ENCODE measurements at regions not wholly inside any gene's neighbourhood (a gene's known extent, or its start where the extent isn't known, plus 50 kb on each side); places are given as distances from the start of the nearest gene placed in this dataset.

GRCh38 chr20:53873230-53873604 lies 197.2 kb downstream of the BCAS1 start:
- TF ChIP-seq CTCF (IDR thresholded peaks at IDR 0.05), result no peak
- TF ChIP-seq POLR2A (IDR thresholded peaks at IDR 0.05), result no peak

Measured in vagina (tissue), 2 donors.